Heart left ventricle (tissue), 16 donors: ENCODE measurements at regions not wholly inside any gene's neighbourhood (a gene's known extent, or its start where the extent isn't known, plus 50 kb on each side); places are given as distances from the start of the nearest gene placed in this dataset.

Experiments
- ATAC-seq, 4 donors: fragments of 200-7000 bp; cut with Tn5 transposase; one replicate each; pipeline ENCODE4 v1.9.1; 2020 to 2022; ENCODE audit warnings: moderate library complexity in 4 of 4, mild to moderate bottlenecking in 3 of 4, moderate number of reproducible peaks in 1 of 4
- DNase-seq, 5 donors: peaks; one replicate each; pipeline ENCODE4 v3.0.0-alpha.2; 2020
- H3K27ac ChIP-seq, 12 donors: fragments of 200-600 bp; sonication (generic) in 4 of 12; one replicate each; pipeline versions ENCODE4 v1.5.0 to v1.8.0; 2016 to 2022; ENCODE audit warnings: mild to moderate bottlenecking in 2 of 12
- H3K27me3 ChIP-seq, 9 donors: fragments of 200-600 bp; sonication (generic) in 2 of 9; one replicate each; pipeline versions ENCODE4 v1.5.1 to v1.8.0; 2016 to 2022; ENCODE audit warnings: mild to moderate bottlenecking in 3 of 9
- H3K36me3 ChIP-seq, 9 donors: fragments of 200-600 bp; sonication (generic) in 2 of 9; one replicate each; pipeline versions ENCODE4 v1.5.0 to v1.8.0; 2018 to 2022; ENCODE audit warnings: mild to moderate bottlenecking in 2 of 9
- H3K4me1 ChIP-seq, 12 donors: fragments of 200-600 bp; sonication (generic) in 4 of 12; one replicate each; pipeline versions ENCODE4 v1.5.0 to v1.8.0; 2016 to 2022; ENCODE audit warnings: mild to moderate bottlenecking in 3 of 12
- H3K4me3 ChIP-seq, 12 donors: fragments of 200-600 bp; sonication (generic) in 4 of 12; one replicate each; pipeline versions ENCODE4 v1.5.0 to v1.8.0; 2017 to 2022; ENCODE audit warnings: mild to moderate bottlenecking in 9 of 12, moderate library complexity in 4 of 12
- H3K9me3 ChIP-seq, 12 donors: fragments of 200-600 bp; sonication (generic) in 4 of 12; one replicate each; pipeline versions ENCODE4 v1.5.0 to v1.8.0; 2016 to 2022; ENCODE audit warnings: mild to moderate bottlenecking in 1 of 12
- CTCF ChIP-seq, 12 donors: fragments of 200-600 bp; sonication (generic) in 4 of 12; IDR thresholded peaks; one replicate each; pipeline versions ENCODE4 v1.5.0 to v1.8.0; 2018 to 2022; ENCODE audit warnings: antibody characterized with exemption in 12 of 12, mild to moderate bottlenecking in 5 of 12
- POLR2A ChIP-seq, 2 donors: fragments of 450-650 bp; IDR thresholded peaks; one replicate each; pipeline ENCODE4 v1.6.1; 2017; ENCODE audit warnings: antibody characterized with exemption in 2 of 2, mild to moderate bottlenecking in 2 of 2, moderate library complexity in 2 of 2
- WGBS, 4 donors: extraction: QIAGEN DNeasy Blood & Tissue Kit in 2 of 4; methylation state at CpG; one replicate each; pipeline versions ENCODE4 v1.1.5 to v1.1.7; 2013 to 2018; 5-methylcytosine and 5-hydroxymethylcytosine counted together
- intact Hi-C, 10 donors: fragments of 100-400 bp; cut with DNase I; formaldehyde crosslinking; loops; one replicate each; pipeline versions ENCODE4 v1.11.1 to v1.14.2; 2022
- donor health status: ischemic (EF 13 %, LVEDD 7.1; RV severe dilation, severe dysfunction).
- donor health status: healthy with polysubstance abuse.
- donor health status: DM: no; HTN: yes; CAD: no.
- donor health status: DM: no; HTN: no; CAD: no.
- donor health status: ischemic (EF 25% LVEDD 6.9; RV normal size, moderate dysfunction).
- donor health status: ischemic (EF 25% LVEDD 5.7; RV mildly dilated, moderate dysfunction).
- donor health status: healthy.
- donor health status: DM: yes; HTN: yes; CAD: no.
- donor health status: ischemic (EF 35%, LVEDD 5.7; RV mildly dilated, moderate dysfunction).
- donor health status: nonischemic (EF 11% LVEDD 7.7; RV severe dilation, severe dysfunction).
- donor health status: DM: yes; HTN: yes; CAD: no.
- donor health status: PGD.
- donor health status: ischemic (EF 29% LVEDD 5.4; RV normal size, mild dysfunction).
- donor health status: nonischemic (EF 23%, LVEDD 6.1; RV moderate dilation, normal function).

GRCh38 chr2:60234274-60234986 is 319.0 kb downstream of the BCL11A start:
- TF ChIP-seq POLR2A (IDR thresholded peaks at IDR 0.05) (no peak), CTCF (IDR thresholded peaks at IDR 0.05) (no peak)
- H3K27me3 ChIP-seq, result no peaks in the 10 kb centered on the region
- intact Hi-C loops, result no loop called here
- no peak overlapping the region for H3K27ac ChIP-seq
- no peak overlapping the region for H3K4me3 ChIP-seq
- DNase-seq, result no peak
- H3K4me1 ChIP-seq, result no peaks in the 10 kb centered on the region
- no peaks in the 10 kb centered on the region for H3K36me3 ChIP-seq
- peaks cover 0 to 28% (median 13%) of the 10 kb centered on the region in 12 donors for H3K9me3 ChIP-seq
- 81 to 88% (median 84%) methylated on average over 6 of the region's 6 CpGs for WGBS, 4 donors
- ATAC-seq, result no peak

- ATAC-seq (no peak), DNase-seq (no peak)
- Histone ChIP-seq H3K36me3 (no peaks in the 10 kb centered on the region), H3K27me3 (no peaks in the 10 kb centered on the region), H3K27ac (no peak overlapping the region), H3K4me1 (no peaks in the 10 kb centered on the region), H3K4me3 (no peak overlapping the region), H3K9me3 (peaks cover 0 to 24% (median 13%) of the 10 kb centered on the region in 12 donors)
- intact Hi-C loops, result no loop called here
- 62 to 77% (median 66%) methylated on average over 2 of the region's 2 CpGs for WGBS, 4 donors
- no peak for TF ChIP-seq POLR2A (IDR thresholded peaks at IDR 0.05)
- TF ChIP-seq CTCF (IDR thresholded peaks at IDR 0.05), result no peak
Observed at GRCh38 chr2:60230596-60230995, 322.9 kb downstream of the BCL11A start.

- intact Hi-C loops, result no loop called here
- no peak for TF ChIP-seq POLR2A (IDR thresholded peaks at IDR 0.05)
- TF ChIP-seq CTCF (IDR thresholded peaks at IDR 0.05), result no peak
- DNase-seq (no peak), ATAC-seq (no peak)
- H3K4me3 ChIP-seq, result no peak overlapping the region
- no peaks in the 10 kb centered on the region for H3K4me1 ChIP-seq
- 90 to 96% (median 93%) methylated on average over 6 of the region's 6 CpGs for WGBS, 4 donors
- H3K9me3 ChIP-seq, result peaks cover 0 to 24% (median 13%) of the 10 kb centered on the region in 12 donors
- H3K27ac ChIP-seq, result no peak overlapping the region
- H3K27me3 ChIP-seq, result no peaks in the 10 kb centered on the region
- H3K36me3 ChIP-seq, result no peaks in the 10 kb centered on the region
Observed at GRCh38 chr2:60230037-60230436, 323.4 kb downstream of the BCL11A start.

GRCh38 chr2:60226943-60227342 is 326.5 kb downstream of the BCL11A start:
- WGBS, 4 donors, result 84 to 87% (median 85%) methylated on average over 3 of the region's 3 CpGs
- ATAC-seq, result no peak
- H3K36me3 ChIP-seq, result no peaks in the 10 kb centered on the region
- H3K9me3 ChIP-seq, result peaks cover 0 to 14% (median 3%) of the 10 kb centered on the region in 12 donors
- H3K4me1 ChIP-seq, result no peaks in the 10 kb centered on the region
- TF ChIP-seq CTCF (IDR thresholded peaks at IDR 0.05), result no peak
- TF ChIP-seq POLR2A (IDR thresholded peaks at IDR 0.05), result no peak
- no peak overlapping the region for H3K4me3 ChIP-seq
- intact Hi-C loops, result no loop called here
- no peak for DNase-seq
- no peaks in the 10 kb centered on the region for H3K27me3 ChIP-seq
- no peak overlapping the region for H3K27ac ChIP-seq
